ENCODE measurements at regions not wholly inside any gene's neighbourhood (a gene's known extent, or its start where the extent isn't known, plus 50 kb on each side); places are given as distances from the start of the nearest gene placed in this dataset.

DNA sequence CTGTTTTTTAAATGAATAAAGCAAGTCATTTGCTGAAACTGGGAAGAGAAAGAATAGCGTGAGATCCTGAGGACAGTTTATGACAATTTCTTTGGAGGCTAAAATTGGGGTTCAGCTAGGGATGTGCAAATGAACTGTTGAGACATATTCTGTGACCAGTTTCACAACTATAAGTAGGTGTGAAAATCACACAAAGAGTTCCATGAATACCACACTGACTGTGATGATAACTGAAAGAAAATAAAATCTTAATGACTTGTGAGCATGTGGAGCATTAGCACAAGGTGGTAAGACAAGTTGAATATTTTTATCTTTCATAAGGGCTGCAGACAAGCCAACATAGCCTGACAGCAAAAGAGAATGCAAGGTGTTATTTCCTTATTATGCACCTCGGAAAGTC lies 61.1 kb upstream of the PDGFD start:
- TF ChIP-seq POLR2A (IDR thresholded peaks at IDR 0.05): no peak
- TF ChIP-seq EP300 (IDR thresholded peaks at IDR 0.05): no peak
- TF ChIP-seq CTCF (IDR thresholded peaks at IDR 0.05): no peak

Data from stomach (tissue), 4 donors.